HepG2 (cell line): ENCODE measurements at regions not wholly inside any gene's neighbourhood (a gene's known extent, or its start where the extent isn't known, plus 50 kb on each side); places are given as distances from the start of the nearest gene placed in this dataset.

Experiments
- IKZF1 ChIP-seq: fragments of 450-650 bp; IDR thresholded peaks from 2 replicates; pipeline ENCODE4 v1.7.1; 2016
- KIAA2018 ChIP-seq: sonication (generic); formaldehyde crosslinking; IDR thresholded peaks from 2 replicates; pipeline ENCODE4 v1.5.0; 2020; ENCODE audit warnings: mild to moderate bottlenecking, missing genetic modification reagents, borderline replicate concordance
- MEIS2 ChIP-seq: sonication (generic); formaldehyde crosslinking; IDR thresholded peaks from 2 replicates; pipeline ENCODE4 v1.9.0; 2021; ENCODE audit warnings: mild to moderate bottlenecking, missing genetic modification reagents
- MXD1 ChIP-seq: sonication (generic); formaldehyde crosslinking; IDR thresholded peaks from 2 replicates; pipeline ENCODE4 v1.4.0; 2020; ENCODE audit warnings: mild to moderate bottlenecking, missing genetic modification reagents
- MYC ChIP-seq: sonication (generic); formaldehyde crosslinking; IDR thresholded peaks from 2 replicates; pipeline ENCODE4 v1.9.0; 2021; ENCODE audit warnings: missing genetic modification reagents, borderline replicate concordance
- RFX1 ChIP-seq: fragments of 450-650 bp; IDR thresholded peaks from 2 replicates; pipeline ENCODE4 v1.6.1; 2017
- RXRA ChIP-seq: sonication (generic); formaldehyde crosslinking; IDR thresholded peaks from 2 replicates; pipeline ENCODE4 v1.5.1; 2020; ENCODE audit warnings: missing genetic modification reagents
- WIZ ChIP-seq: sonication (generic); formaldehyde crosslinking; IDR thresholded peaks from 2 replicates; pipeline ENCODE4 v1.5.1; 2020; ENCODE audit warnings: mild to moderate bottlenecking, missing genetic modification reagents
- ZBTB14 ChIP-seq: sonication (generic); formaldehyde crosslinking; IDR thresholded peaks from 2 replicates; pipeline ENCODE4 v1.4.0; 2020; ENCODE audit warnings: missing genetic modification reagents
- ZGPAT ChIP-seq: IDR thresholded peaks from 2 replicates; pipeline ENCODE4 v1.6.1; 2016; ENCODE audit warnings: mild to moderate bottlenecking
- ZNF12 ChIP-seq: sonication (generic); formaldehyde crosslinking; IDR thresholded peaks from 2 replicates; pipeline ENCODE4 v1.5.0; 2020; ENCODE audit warnings: missing genetic modification reagents
- ZNF3 ChIP-seq: IDR thresholded peaks from 2 replicates; pipeline ENCODE4 v1.7.0; 2017; ENCODE audit warnings: inconsistent platforms
- ZNF629 ChIP-seq: sonication (generic); formaldehyde crosslinking; conservative IDR thresholded peaks from 2 replicates; pipeline ENCODE4 v1.5.0; 2020; ENCODE audit warnings: missing genetic modification reagents
- ZNF75D ChIP-seq: sonication (generic); formaldehyde crosslinking; IDR thresholded peaks from 2 replicates; pipeline ENCODE4 v1.8.1; 2023; ENCODE audit warnings: missing genetic modification reagents, mild to moderate bottlenecking, borderline replicate concordance
- ZNF770 ChIP-seq: sonication (generic); formaldehyde crosslinking; IDR thresholded peaks from 2 replicates; pipeline ENCODE4 v1.5.0; 2020; ENCODE audit warnings: mild to moderate bottlenecking, missing genetic modification reagents

GRCh38 chr20:50272724-50273446 is 82.3 kb downstream of the CEBPB start (continued):
- TF ChIP-seq ZNF770 (CRISPR knock-in tag): 0 out of 2 replicates have a peak, but pooled peaks have one; percentile 30
- no peak for TF ChIP-seq WIZ (CRISPR knock-in tag)
- no peak for TF ChIP-seq KIAA2018 (CRISPR knock-in tag)
- TF ChIP-seq MXD1 (CRISPR knock-in tag): no peak
- TF ChIP-seq ZNF75D (CRISPR knock-in tag): 0 out of 2 replicates have a peak, but pooled peaks have one; percentile 57
- no peak for TF ChIP-seq ZBTB14 (CRISPR knock-in tag)
- peak; percentile 59 for TF ChIP-seq MYC (CRISPR knock-in tag)
- no peak for TF ChIP-seq ZNF3 (CRISPR knock-in tag)
- TF ChIP-seq ZNF12 (CRISPR knock-in tag): peak; percentile 63; the same call in 1 of the 2 replicates
- peak; percentile 26; the same call in 1 of the 2 replicates for TF ChIP-seq MEIS2 (CRISPR knock-in tag)
- no peak for TF ChIP-seq RXRA (CRISPR knock-in tag)
- no peak for TF ChIP-seq IKZF1
- TF ChIP-seq ZGPAT (CRISPR knock-in tag): peak; percentile 37; the same call in 1 of the 2 replicates
- TF ChIP-seq RFX1: no peak
- peak; percentile 54 for TF ChIP-seq ZNF629 (CRISPR knock-in tag)
